Hematopoietic multipotent progenitor cell (in vitro differentiated cells): ENCODE measurements at regions not wholly inside any gene's neighbourhood (a gene's known extent, or its start where the extent isn't known, plus 50 kb on each side); places are given as distances from the start of the nearest gene placed in this dataset.
"Not testable (repeated sequence)": the region's sequence is repeated elsewhere in the genome, so short reads cannot be mapped to it uniquely, and the experiment has no call there.

ENCODE experiments used
- DNase-seq, 3 donors: peaks; one replicate each; pipeline ENCODE4 v3.0.0-alpha.2; 2011 to 2015; ENCODE audit warnings: low read depth in 2 of 3, low spot score in 2 of 3

GRCh38 chr1:191698246-191698645 is 460.0 kb upstream of the RGS18 start:
- DNase-seq = no peak

GRCh38 chr1:191699343-191699742 is 458.9 kb upstream of the RGS18 start:
- DNase-seq = no peak

- DNase-seq = no peak
Observed at GRCh38 chr1:191700922-191701321, 457.3 kb upstream of the RGS18 start.

DNA sequence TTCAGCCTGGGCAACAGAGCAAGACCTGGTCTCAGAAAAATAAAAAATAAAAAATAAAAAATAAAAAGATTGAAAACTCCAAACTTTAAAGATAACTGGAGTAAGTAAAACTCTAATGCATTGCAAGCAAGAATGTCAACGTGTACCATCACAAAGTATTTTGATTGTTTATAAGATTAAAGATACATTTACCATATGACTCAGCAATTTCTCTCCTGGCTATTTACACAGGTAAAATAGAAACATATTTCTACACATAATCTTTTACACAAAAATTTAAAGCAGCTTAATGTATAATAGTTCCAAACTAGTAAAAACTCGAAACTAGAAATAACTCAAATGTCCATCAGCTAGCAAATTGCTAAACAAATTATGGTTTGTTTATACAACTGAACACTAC is 456.1 kb upstream of the RGS18 start:
- no peak for DNase-seq

GRCh38 chr1:191707288-191707687 is 451.0 kb upstream of the RGS18 start:
- DNase-seq = no peak

- DNase-seq = no peak
Observed at GRCh38 chr1:191709215-191709614, 449.0 kb upstream of the RGS18 start.

DNA sequence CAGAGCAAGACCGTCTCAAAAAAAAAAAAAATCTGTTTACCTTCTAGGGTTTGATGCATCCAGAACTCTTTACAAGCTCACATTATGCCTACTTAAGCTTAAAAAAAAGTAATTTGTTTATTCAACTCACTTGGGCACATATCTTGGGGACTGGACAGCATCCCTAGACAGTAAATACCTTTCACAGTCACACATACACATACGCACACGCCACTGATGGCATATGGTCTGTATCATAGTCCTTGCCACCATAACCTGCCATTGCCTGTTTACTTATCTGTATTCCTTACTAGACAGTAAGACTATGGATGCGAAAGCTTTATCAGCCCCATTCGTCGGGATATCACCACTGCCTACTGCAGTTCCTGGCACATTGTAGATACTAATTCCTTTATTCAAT is 446.3 kb upstream of the RGS18 start:
- no peak for DNase-seq

GRCh38 chr1:191714845-191715244 is 443.4 kb upstream of the RGS18 start:
- peak in 2 of 3 donors; percentile 3 to 67 for DNase-seq

DNA sequence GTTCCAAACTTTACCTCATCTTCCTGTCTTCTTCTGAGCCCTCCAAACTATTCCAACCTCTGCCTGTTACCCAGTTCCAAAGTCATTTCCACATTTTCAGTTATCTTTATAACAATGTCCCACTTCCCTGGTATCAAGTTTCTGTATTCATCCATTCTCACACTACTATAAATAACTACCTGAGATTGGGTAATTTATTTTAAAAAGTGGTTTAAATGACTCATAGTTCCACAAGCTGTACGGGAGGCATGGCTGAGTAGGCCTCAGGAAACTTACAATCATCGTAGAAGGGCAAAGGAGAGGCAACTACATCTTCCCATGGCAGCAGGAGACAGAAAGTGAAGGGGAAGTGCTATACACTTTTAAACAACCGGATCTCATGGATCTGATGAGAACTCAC is 428.5 kb upstream of the RGS18 start:
- DNase-seq = no peak

DNA sequence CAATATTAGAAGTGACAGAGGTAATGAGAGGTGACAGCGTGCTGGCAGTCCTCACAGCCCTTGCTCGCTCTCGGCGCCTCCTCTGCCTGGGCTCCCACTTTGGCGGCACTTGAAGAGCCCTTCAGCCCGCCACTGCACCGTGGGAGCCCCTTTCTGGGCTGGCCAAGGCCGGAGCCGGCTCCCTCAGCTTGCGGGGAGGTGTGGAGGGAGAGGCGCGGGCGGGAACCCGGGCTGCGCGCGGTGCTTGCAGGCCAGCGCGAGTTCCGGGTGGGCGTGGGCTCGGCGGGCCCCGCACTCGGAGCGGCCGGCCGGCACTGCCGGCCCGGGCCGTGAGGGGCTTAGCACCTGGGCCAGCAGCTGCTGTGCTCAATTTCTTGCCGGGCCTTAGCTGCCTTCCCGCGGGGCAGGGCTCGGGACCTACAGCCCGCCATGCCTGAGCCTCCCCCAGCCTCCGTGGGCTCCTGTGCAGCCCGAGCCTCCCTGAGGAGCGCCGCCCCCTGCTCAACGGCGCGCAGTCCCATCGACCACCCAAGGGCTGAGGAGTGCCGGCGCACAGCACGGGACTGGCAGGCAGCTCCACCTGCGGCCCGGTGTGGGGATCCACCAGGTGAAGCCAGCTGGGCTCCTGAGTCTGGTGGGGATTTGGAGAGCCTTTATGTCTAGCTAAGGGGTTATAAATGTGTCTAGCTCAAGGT is 426.5 kb upstream of the RGS18 start:
- DNase-seq = not testable (repeated sequence)

- DNase-seq = no peak
Observed at GRCh38 chr1:191734321-191734720, 423.9 kb upstream of the RGS18 start.

GRCh38 chr1:191739544-191739943 is 418.7 kb upstream of the RGS18 start:
- no peak for DNase-seq

DNA sequence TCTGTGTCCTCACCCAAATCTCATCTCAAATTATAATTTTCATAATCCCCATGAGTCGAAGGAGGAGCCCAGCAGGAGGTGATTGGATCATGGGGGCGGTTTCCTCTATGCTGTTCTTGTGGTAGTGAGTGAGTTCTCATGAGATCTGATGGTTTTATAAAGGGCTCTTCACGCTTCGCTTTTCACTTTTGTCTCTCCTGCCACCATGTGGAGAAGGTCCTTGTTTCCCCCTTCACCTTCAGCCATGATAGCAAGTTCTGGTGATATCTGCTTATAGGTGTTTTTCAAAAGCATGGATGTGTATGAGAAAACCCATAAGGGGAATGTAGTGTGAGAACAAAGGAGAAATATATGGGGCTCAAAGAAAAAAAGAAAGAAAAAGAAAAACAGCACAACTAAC is 405.9 kb upstream of the RGS18 start:
- DNase-seq = peak in 1 of 3 donors; percentile 1

DNA sequence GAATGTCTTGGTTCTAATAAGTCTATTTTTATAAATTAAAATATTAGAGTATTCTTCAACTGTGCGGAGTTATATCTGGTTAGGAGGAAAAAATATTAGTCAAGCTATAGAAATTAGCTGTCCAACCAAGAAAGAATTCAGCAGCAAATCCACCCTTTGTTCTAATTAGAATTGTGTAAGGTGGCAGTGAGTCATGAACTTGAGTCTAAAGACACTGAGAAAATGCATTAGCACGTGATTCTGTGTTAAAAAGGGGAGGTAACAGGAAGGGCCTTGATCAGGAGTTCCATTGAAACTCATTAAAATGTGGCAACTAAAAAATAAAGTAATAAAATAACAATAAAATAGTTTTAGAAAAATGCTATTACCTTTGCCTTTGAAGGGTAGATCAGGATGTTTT is 398.2 kb upstream of the RGS18 start:
- DNase-seq = no peak

DNA sequence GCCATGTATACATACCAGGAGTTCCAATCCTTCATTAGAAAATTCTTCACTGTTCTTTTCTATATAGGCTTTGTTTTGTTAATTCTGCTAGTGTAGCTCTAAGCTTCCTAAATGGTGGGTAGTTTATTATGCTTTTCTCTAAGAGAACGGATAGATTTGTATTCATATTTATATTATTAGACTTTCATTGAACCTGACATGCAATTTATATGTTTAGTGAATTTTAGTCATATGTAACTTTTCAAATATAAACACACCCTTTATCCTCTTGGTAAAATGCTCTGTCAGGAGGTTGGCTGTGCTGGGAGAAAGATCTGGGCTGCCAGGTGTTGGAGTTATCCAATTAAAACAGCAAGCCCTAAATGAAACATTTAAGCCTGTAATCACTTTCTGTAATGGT is 369.7 kb upstream of the RGS18 start:
- no peak for DNase-seq

- no peak for DNase-seq
Observed at GRCh38 chr1:191798178-191798577, 360.1 kb upstream of the RGS18 start.

DNA sequence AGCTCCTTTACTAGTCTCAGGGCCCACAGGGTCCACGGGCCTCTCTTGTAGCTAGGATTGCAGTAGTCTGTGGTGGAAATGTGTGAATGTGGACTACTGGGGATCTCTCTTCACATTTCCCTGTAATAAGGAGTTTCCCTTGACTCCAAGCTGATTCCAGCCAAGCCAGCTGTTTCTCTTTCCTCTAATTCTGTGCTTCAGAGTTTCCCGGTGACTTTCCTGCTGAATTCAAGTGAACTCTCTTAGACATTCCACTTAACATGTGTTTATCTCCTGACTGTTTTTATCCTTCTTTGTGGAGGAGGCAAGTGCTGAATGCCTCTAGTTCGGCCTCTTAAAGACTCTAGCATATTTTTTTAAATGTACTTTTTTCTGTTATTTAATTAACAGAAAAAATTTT is 354.0 kb upstream of the RGS18 start:
- no peak for DNase-seq

DNA sequence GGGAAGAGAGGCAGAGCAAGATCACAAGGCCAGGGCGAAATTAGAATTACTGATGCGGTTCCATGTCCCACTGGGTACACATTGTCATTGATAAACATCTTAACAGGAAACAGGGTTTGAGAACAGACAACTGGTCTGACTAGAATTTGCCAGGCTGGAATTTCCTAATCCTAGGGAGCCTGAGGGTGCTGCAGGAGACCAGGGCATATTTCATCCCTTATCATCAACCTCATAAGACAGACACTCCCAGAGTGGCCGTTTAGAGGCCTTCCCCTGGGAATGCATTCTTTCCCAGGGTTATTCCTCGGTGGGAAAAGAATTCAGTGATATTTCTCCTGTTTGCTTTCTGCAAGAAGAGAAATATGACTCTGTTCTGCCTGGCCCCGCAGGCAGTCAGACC is 344.7 kb upstream of the RGS18 start:
- not testable (repeated sequence) for DNase-seq

DNA sequence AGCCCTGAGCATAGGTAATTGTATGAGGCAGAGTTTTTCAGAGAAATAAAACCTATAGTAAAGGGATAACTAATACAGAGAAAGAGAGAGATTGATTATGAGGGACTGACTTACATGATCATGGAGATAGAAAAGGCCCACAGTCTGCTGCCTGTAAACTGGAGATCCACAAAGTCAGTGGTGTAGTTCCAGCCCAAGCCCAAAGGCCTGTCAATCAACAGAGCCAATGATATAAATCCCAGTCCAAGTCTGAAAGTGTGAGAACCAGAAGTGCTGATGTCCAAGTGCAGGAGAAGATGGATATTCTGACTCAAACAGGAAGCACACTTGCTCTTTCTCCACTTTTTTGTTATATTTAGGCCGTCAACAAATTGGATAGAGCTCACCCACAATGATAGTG is 340.1 kb upstream of the RGS18 start:
- DNase-seq = no peak

- DNase-seq = peak in 2 of 3 donors; percentile 13 to 28
Observed at GRCh38 chr1:191831572-191831971, 326.7 kb upstream of the RGS18 start.

GRCh38 chr1:191839891-191840290 is 318.4 kb upstream of the RGS18 start:
- DNase-seq = no peak

DNA sequence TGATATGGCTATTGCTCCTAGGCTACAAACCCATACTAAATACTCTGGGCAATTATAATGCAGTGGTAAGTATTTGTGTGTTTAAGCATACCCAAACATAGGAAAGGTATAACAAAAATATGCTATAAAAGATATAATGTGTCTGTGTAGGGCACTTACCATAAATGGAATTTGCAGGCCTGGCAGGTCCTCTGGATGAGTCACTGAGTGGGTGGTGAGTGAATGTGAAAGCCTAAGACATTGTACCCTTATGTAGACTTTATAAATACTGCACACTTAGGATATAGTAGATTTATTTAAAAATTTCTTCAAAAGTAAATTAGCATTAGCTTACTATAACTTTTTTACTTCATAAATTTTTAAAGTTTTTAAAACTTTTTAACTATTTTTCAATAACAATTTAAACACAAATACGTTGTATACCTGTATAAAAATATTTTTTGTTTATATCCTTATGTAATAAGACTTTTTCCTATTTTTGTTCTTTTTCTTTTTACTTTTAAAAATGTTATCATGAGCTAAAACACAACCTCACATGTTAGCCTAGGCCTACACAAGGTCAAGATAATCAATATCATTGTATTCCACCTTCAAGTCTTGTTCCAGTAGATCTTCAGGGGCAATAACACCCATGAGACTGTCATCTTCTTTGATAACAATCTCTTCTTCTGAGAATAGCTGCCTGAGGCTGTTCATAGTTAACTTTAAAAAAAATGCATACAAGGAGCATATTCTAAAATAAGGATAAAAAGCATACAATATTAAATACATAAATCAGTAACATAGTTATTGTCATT is 306.3 kb upstream of the RGS18 start:
- no peak for DNase-seq
